ENCODE measurements at regions not wholly inside any gene's neighbourhood (a gene's known extent, or its start where the extent isn't known, plus 50 kb on each side); places are given as distances from the start of the nearest gene placed in this dataset.

DNA sequence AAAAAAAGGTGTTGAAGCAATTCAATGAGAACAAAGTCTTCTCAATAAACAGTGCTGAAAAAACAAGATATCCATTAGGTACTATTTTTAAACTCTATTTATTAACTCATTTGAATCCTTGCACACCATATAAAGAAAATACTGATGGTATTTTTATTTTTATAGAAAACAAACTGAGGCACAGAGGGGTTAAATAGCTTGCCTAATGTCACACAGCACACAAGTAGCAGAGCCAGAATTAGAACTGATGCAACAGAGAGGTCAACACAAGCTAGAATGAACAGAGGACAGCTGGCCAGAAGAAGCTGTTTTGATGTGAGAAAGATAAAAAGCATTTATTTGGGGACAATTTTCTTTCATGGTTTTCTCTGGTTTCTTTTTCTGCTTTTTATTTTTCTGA is 99.4 kb upstream of the RGPD4 start:
- no peak overlapping the region for H3K27ac Mint-ChIP-seq
- Histone ChIP-seq H3K9me3 (ENCODE audit: control extremely low read depth in 1 of 3, control insufficient read depth in 2 of 3, insufficient read depth in 1 of 3, low read length in 2 of 3) (no peaks in the 10 kb centered on the region), H3K79me2 (ENCODE audit: control insufficient read depth, insufficient read depth, low read length) (no peaks in the 10 kb centered on the region), H2AFZ (ENCODE audit: insufficient read depth, low read depth, low read length, poor library complexity, severe bottlenecking) (no peak overlapping the region), H3K27ac (ENCODE audit: low read length in 2 of 2) (no peak overlapping the region), H3K9ac (ENCODE audit: low read length) (no peak overlapping the region), H3K36me3 (replicated peaks in 1 of 2; ENCODE audit: control extremely low read depth in 1 of 2, control insufficient read depth in 1 of 2, extremely low read depth in 1 of 2, insufficient read depth in 2 of 2, low read length in 1 of 2) (no peaks in the 10 kb centered on the region), H3K4me3 (ENCODE audit: control extremely low read depth in 1 of 5, extremely low read depth in 1 of 5, insufficient read depth in 1 of 5, low read depth in 2 of 5, low read length in 4 of 5) (no peak overlapping the region), H3K4me1 (ENCODE audit: control insufficient read depth in 2 of 2, insufficient read depth in 2 of 2, low read length in 2 of 2) (no peaks in the 10 kb centered on the region), H4K20me1 (ENCODE audit: control insufficient read depth, insufficient read depth, low read length, poor library complexity, severe bottlenecking) (no peaks in the 10 kb centered on the region), H3K4me2 (replicated peaks; ENCODE audit: low read depth, low read length, poor library complexity, severe bottlenecking) (no peak overlapping the region), H3K27me3 (replicated peaks in 1 of 4; ENCODE audit: control extremely low read depth in 1 of 4, control insufficient read depth in 3 of 4, insufficient read depth in 4 of 4, low read length in 3 of 4) (no peaks in the 10 kb centered on the region)
- CTCF ChIA-PET = no interaction called here
- POLR2A ChIA-PET = no interaction called here
- no peaks in the 10 kb centered on the region for H3K27me3 Mint-ChIP-seq
- no peaks in the 10 kb centered on the region for H3K4me1 Mint-ChIP-seq
- no peak for DNase-seq
- TF ChIP-seq EZH2 (IDR thresholded peaks at IDR 0.05; ENCODE audit: borderline replicate concordance, insufficient read depth, low read depth, low read length, poor library complexity, severe bottlenecking) = no peak
- TF ChIP-seq, protein P1, sequence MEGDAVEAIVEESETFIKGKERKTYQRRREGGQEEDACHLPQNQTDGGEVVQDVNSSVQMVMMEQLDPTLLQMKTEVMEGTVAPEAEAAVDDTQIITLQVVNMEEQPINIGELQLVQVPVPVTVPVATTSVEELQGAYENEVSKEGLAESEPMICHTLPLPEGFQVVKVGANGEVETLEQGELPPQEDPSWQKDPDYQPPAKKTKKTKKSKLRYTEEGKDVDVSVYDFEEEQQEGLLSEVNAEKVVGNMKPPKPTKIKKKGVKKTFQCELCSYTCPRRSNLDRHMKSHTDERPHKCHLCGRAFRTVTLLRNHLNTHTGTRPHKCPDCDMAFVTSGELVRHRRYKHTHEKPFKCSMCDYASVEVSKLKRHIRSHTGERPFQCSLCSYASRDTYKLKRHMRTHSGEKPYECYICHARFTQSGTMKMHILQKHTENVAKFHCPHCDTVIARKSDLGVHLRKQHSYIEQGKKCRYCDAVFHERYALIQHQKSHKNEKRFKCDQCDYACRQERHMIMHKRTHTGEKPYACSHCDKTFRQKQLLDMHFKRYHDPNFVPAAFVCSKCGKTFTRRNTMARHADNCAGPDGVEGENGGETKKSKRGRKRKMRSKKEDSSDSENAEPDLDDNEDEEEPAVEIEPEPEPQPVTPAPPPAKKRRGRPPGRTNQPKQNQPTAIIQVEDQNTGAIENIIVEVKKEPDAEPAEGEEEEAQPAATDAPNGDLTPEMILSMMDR (IDR thresholded peaks at IDR 0.05) = no peak
- no peak overlapping the region for H3K4me3 Mint-ChIP-seq
- intact Hi-C loops (cut with micrococcal nuclease) = no loop called here
- peaks cover 2% of the 10 kb centered on the region for H3K9me3 Mint-ChIP-seq (ENCODE audit: insufficient read depth)
- ATAC-seq (ENCODE audit: low read depth) = no peak

DNA sequence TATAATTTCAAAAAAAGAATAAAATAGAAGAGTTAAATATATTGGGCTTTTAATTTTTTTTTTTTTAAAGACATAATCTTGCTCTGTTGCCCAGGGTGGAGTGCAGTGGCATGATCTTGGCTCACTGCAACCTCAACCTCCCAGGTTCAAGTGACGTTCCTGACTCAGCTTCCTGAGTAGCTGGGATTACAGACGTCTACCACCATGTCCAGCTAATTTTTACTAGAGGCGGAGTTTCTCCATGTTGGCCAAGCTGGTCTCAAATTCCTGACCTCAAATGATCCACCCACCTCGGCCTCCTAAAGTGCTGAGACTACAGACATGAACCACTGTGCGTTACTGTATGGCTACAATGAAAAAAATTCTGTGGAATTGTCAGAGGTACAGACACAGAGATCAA is 98.1 kb upstream of the RGPD4 start:
- Histone ChIP-seq H3K4me3 (ENCODE audit: control extremely low read depth in 1 of 5, extremely low read depth in 1 of 5, insufficient read depth in 1 of 5, low read depth in 2 of 5, low read length in 4 of 5) (no peak overlapping the region), H3K4me2 (replicated peaks; ENCODE audit: low read depth, low read length, poor library complexity, severe bottlenecking) (no peak overlapping the region), H4K20me1 (ENCODE audit: control insufficient read depth, insufficient read depth, low read length, poor library complexity, severe bottlenecking) (no peaks in the 10 kb centered on the region), H3K9ac (ENCODE audit: low read length) (no peak overlapping the region), H2AFZ (ENCODE audit: insufficient read depth, low read depth, low read length, poor library complexity, severe bottlenecking) (no peak overlapping the region), H3K36me3 (replicated peaks in 1 of 2; ENCODE audit: control extremely low read depth in 1 of 2, control insufficient read depth in 1 of 2, extremely low read depth in 1 of 2, insufficient read depth in 2 of 2, low read length in 1 of 2) (no peaks in the 10 kb centered on the region), H3K27ac (ENCODE audit: low read length in 2 of 2) (no peak overlapping the region), H3K27me3 (replicated peaks in 1 of 4; ENCODE audit: control extremely low read depth in 1 of 4, control insufficient read depth in 3 of 4, insufficient read depth in 4 of 4, low read length in 3 of 4) (no peaks in the 10 kb centered on the region), H3K4me1 (ENCODE audit: control insufficient read depth in 2 of 2, insufficient read depth in 2 of 2, low read length in 2 of 2) (no peaks in the 10 kb centered on the region), H3K9me3 (ENCODE audit: control extremely low read depth in 1 of 3, control insufficient read depth in 2 of 3, insufficient read depth in 1 of 3, low read length in 2 of 3) (no peaks in the 10 kb centered on the region), H3K79me2 (ENCODE audit: control insufficient read depth, insufficient read depth, low read length) (no peaks in the 10 kb centered on the region)
- DNase-seq (no peak), ATAC-seq (ENCODE audit: low read depth) (no peak)
- H3K27me3 Mint-ChIP-seq = no peaks in the 10 kb centered on the region
- no peak overlapping the region for H3K27ac Mint-ChIP-seq
- H3K4me1 Mint-ChIP-seq = no peaks in the 10 kb centered on the region
- 81% methylated on average over 2 of the region's 5 CpGs for WGBS (ENCODE audit: insufficient coverage)
- H3K4me3 Mint-ChIP-seq = no peak overlapping the region
- H3K9me3 Mint-ChIP-seq (ENCODE audit: insufficient read depth) = peaks cover 2% of the 10 kb centered on the region
- POLR2A ChIA-PET = no interaction called here
- CTCF ChIA-PET = no interaction called here
- TF ChIP-seq, protein P1 (IDR thresholded peaks at IDR 0.05) = no peak
- no peak for TF ChIP-seq EZH2 (IDR thresholded peaks at IDR 0.05; ENCODE audit: borderline replicate concordance, insufficient read depth, low read depth, low read length, poor library complexity, severe bottlenecking)
- intact Hi-C loops (cut with micrococcal nuclease) = no loop called here

All from B cell (primary cell).